ENCODE measurements at regions not wholly inside any gene's neighbourhood (a gene's known extent, or its start where the extent isn't known, plus 50 kb on each side); places are given as distances from the start of the nearest gene placed in this dataset.
"Not testable (repeated sequence)": the region's sequence is repeated elsewhere in the genome, so short reads cannot be mapped to it uniquely, and the experiment has no call there.

DNA sequence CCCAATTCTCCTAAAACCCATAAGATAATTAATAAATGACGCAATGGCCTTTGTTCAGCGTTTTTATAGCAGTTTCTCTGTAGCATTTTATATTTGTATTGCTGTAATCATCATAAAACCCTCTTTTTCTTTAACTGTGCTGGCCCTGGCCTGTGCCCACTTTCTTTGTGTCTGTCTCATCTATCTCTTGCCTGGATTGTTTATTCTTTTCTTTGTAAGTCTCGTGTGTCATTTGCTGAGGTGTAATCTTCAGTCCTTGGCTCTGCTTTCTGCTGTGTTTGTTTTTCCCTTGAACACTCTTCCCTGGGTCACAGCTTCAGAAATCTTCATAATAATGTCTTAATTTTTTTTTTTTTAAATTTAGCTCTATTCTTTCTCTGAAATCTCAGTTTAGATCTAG, 525.8 kb upstream of the LINC00305 start:
- Histone ChIP-seq H2AFZ (ENCODE audit: low read depth, low read length) (no peak overlapping the region), H3K36me3 (ENCODE audit: insufficient read depth, low read length) (no peaks in the 10 kb centered on the region), H3K4me2 (ENCODE audit: insufficient read depth, low read length) (no peak overlapping the region), H3K27ac (ENCODE audit: low read length) (no peak overlapping the region), H3K9ac (ENCODE audit: low read depth, low read length) (no peak overlapping the region), H3K9me3 (ENCODE audit: insufficient read depth, low read length, severe bottlenecking) (no peaks in the 10 kb centered on the region), H4K20me1 (ENCODE audit: insufficient read depth, low read length) (no peaks in the 10 kb centered on the region), H3K4me1 (ENCODE audit: insufficient read depth, low read length) (no peaks in the 10 kb centered on the region), H3K27me3 (ENCODE audit: insufficient read depth, low read length, poor library complexity) (no peaks in the 10 kb centered on the region), H3K79me2 (ENCODE audit: insufficient read depth, low read length) (no peaks in the 10 kb centered on the region), H3K4me3 (ENCODE audit: low read depth in 1 of 2, low read length in 2 of 2) (no peak overlapping the region)
- TF ChIP-seq EZH2 (IDR thresholded peaks at IDR 0.05; ENCODE audit: borderline replicate concordance, low read depth, low read length, severe bottlenecking) (no peak), CTCF (IDR thresholded peaks at IDR 0.05; ENCODE audit: borderline replicate concordance, extremely low read depth, low read length, poor library complexity, severe bottlenecking) (no peak)
- DNase-seq (no peak), ATAC-seq (ENCODE audit: insufficient read depth, low read depth) (no peak)

GRCh38 chr18:64671293-64671692, 522.4 kb upstream of the LINC00305 start:
- not testable (repeated sequence) for H3K27me3 ChIP-seq (ENCODE audit: insufficient read depth, low read length, poor library complexity); ATAC-seq (ENCODE audit: insufficient read depth, low read depth); H3K79me2 ChIP-seq (ENCODE audit: insufficient read depth, low read length); H3K4me3 ChIP-seq (ENCODE audit: low read depth in 1 of 2, low read length in 2 of 2); H3K9ac ChIP-seq (ENCODE audit: low read depth, low read length); H3K4me1 ChIP-seq (ENCODE audit: insufficient read depth, low read length); H3K36me3 ChIP-seq (ENCODE audit: insufficient read depth, low read length); H3K4me2 ChIP-seq (ENCODE audit: insufficient read depth, low read length); H3K27ac ChIP-seq (ENCODE audit: low read length); H3K9me3 ChIP-seq (ENCODE audit: insufficient read depth, low read length, severe bottlenecking); H2AFZ ChIP-seq (ENCODE audit: low read depth, low read length); H4K20me1 ChIP-seq (ENCODE audit: insufficient read depth, low read length); DNase-seq

GRCh38 chr18:64668461-64668962, 519.6 kb upstream of the LINC00305 start:
- Histone ChIP-seq H3K4me1 (ENCODE audit: insufficient read depth, low read length) (no peaks in the 10 kb centered on the region), H3K27me3 (ENCODE audit: insufficient read depth, low read length, poor library complexity) (no peaks in the 10 kb centered on the region), H3K27ac (ENCODE audit: low read length) (no peak overlapping the region), H3K36me3 (ENCODE audit: insufficient read depth, low read length) (no peaks in the 10 kb centered on the region), H3K9me3 (ENCODE audit: insufficient read depth, low read length, severe bottlenecking) (no peaks in the 10 kb centered on the region), H2AFZ (ENCODE audit: low read depth, low read length) (no peak overlapping the region), H3K4me3 (ENCODE audit: low read depth in 1 of 2, low read length in 2 of 2) (no peak overlapping the region), H4K20me1 (ENCODE audit: insufficient read depth, low read length) (no peaks in the 10 kb centered on the region), H3K4me2 (ENCODE audit: insufficient read depth, low read length) (no peak overlapping the region), H3K79me2 (ENCODE audit: insufficient read depth, low read length) (no peaks in the 10 kb centered on the region), H3K9ac (ENCODE audit: low read depth, low read length) (no peak overlapping the region)
- no peak for ATAC-seq (ENCODE audit: insufficient read depth, low read depth)
- TF ChIP-seq EZH2 (IDR thresholded peaks at IDR 0.05; ENCODE audit: borderline replicate concordance, low read depth, low read length, severe bottlenecking) (no peak), CTCF (IDR thresholded peaks at IDR 0.05; ENCODE audit: borderline replicate concordance, extremely low read depth, low read length, poor library complexity, severe bottlenecking) (no peak)
- no peak for DNase-seq

DNA sequence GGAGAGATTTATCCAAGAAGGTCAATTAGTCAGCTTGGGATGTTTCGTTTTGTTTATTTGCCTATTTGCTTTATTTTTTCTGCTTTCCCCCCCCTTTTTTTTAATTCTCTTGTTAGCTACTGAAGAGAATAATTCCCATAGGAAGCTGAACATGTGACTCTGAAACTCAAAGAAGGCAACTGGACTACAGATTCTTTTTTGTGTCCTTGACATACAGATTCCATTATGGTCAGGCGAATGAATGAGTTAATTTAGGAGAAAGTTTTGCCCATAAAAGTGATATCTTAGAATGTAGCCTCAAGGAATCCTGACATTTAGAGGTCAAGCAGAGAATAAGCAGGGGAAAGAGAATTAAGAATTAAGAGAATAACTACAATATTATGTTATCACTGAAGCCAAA, 514.2 kb upstream of the LINC00305 start:
- Histone ChIP-seq H3K79me2 (ENCODE audit: insufficient read depth, low read length) (no peaks in the 10 kb centered on the region), H3K27ac (ENCODE audit: low read length) (no peak overlapping the region), H3K4me3 (ENCODE audit: low read depth in 1 of 2, low read length in 2 of 2) (no peak overlapping the region), H3K9ac (ENCODE audit: low read depth, low read length) (no peak overlapping the region), H3K27me3 (ENCODE audit: insufficient read depth, low read length, poor library complexity) (no peaks in the 10 kb centered on the region), H4K20me1 (ENCODE audit: insufficient read depth, low read length) (no peaks in the 10 kb centered on the region), H3K9me3 (ENCODE audit: insufficient read depth, low read length, severe bottlenecking) (no peaks in the 10 kb centered on the region), H3K4me1 (ENCODE audit: insufficient read depth, low read length) (no peaks in the 10 kb centered on the region), H2AFZ (ENCODE audit: low read depth, low read length) (no peak overlapping the region), H3K4me2 (ENCODE audit: insufficient read depth, low read length) (no peak overlapping the region), H3K36me3 (ENCODE audit: insufficient read depth, low read length) (no peaks in the 10 kb centered on the region)
- DNase-seq (no peak), ATAC-seq (ENCODE audit: insufficient read depth, low read depth) (no peak)
- TF ChIP-seq CTCF (IDR thresholded peaks at IDR 0.05; ENCODE audit: borderline replicate concordance, extremely low read depth, low read length, poor library complexity, severe bottlenecking) (no peak), EZH2 (IDR thresholded peaks at IDR 0.05; ENCODE audit: borderline replicate concordance, low read depth, low read length, severe bottlenecking) (no peak)

Measured in DND-41 (cell line).